ENCODE measurements at regions not wholly inside any gene's neighbourhood (a gene's known extent, or its start where the extent isn't known, plus 50 kb on each side); places are given as distances from the start of the nearest gene placed in this dataset.
"Not testable (repeated sequence)": the region's sequence is repeated elsewhere in the genome, so short reads cannot be mapped to it uniquely, and the experiment has no call there.

GRCh38 chr2:131753640-131754561 is 226.2 kb downstream of the CCDC74A start:
- DNase-seq: no peak

DNA sequence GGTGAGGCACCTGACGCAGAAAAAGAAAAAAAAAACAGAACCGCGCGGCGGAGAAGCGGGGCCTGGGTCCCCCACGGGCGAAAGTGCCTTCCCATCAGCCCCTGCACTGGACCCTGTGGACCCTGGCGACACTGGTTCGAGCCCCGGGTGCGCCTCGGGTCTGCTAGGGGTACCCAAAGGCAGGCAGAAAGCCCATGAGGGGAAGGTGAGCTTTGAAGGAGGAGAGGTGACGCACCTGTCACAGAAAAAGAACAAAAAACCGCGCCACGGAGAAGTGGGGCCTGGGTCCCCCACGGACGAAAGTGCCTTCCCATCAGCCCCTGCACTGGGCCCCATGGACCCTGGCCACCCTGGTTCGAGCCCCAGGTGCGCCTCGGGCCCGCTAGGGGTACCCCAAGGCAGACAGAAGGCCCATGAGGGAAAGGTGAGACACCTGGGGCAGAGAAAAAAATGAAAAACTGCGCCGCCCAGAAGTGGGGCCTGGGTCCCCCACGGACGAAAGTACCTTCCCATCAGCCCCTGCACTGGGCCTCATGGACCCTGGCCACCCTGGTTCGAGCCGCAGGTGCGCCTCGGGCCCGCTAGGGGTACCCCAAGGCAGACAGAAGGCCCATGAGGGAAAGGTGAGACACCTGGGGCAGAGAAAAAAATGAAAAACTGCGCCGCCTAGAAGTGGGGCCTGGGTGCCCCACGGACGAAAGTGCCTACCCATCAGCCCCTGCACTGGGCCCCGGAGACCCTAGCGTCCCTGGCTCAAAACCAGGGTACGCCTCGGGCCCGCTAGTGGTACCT is 227.4 kb downstream of the CCDC74A start:
- no peak for DNase-seq

GRCh38 chr2:131756141-131756907 is 228.6 kb downstream of the CCDC74A start:
- no peak for DNase-seq

GRCh38 chr2:131758941-131759340 is 231.3 kb downstream of the CCDC74A start:
- DNase-seq: not testable (repeated sequence)

GRCh38 chr2:131774955-131775555 is 247.4 kb downstream of the CCDC74A start:
- not testable (repeated sequence) for DNase-seq

- not testable (repeated sequence) for DNase-seq
Observed at GRCh38 chr2:131775903-131776506, 248.3 kb downstream of the CCDC74A start.

DNA sequence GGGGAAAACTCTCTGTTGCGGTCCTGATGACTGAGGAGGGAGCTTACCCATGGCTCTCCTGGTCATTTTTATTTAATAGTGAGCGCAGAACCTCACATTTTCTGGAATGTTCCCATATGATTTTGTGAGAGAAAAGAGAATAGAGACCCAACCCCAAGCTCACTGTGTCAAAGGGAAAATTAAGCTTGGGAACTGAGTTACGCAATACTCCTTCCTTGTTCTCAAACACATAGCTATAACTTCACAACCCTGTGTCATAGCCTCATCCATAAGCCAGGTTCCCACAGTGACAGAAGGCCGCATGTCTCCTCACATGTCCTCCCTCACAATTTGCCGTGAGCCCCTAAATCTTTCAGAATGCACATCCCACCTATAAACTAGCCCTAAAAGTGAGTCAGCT is 252.8 kb downstream of the CCDC74A start:
- DNase-seq: not testable (repeated sequence)

DNA sequence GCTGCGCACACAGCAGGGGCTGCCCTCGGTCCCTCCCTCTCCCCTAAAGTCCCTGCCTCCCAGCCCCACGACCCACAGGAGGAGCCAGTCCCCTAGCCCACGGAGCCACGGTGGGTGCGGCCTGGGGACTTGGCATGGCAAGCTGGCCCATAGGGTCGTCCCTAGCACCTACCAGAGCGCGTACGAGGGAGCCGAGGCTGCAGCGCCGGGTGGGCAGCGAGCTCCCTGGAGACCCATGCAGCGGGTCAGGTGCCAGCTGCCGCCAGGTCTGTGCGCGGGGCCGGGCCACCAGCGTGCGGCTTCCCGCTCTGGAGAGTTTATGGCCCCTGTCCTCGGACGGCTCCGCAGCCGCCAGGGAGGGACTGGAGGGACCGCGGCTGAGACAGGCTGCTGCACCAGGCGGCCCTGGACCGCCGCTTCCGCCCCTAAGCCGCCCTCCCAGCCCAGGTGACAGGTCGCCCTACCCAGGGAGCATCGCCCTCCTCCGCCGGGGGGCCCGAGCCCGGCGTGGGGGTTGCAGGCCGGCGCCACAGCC is 273.6 kb downstream of the CCDC74A start:
- DNase-seq: no peak

DNA sequence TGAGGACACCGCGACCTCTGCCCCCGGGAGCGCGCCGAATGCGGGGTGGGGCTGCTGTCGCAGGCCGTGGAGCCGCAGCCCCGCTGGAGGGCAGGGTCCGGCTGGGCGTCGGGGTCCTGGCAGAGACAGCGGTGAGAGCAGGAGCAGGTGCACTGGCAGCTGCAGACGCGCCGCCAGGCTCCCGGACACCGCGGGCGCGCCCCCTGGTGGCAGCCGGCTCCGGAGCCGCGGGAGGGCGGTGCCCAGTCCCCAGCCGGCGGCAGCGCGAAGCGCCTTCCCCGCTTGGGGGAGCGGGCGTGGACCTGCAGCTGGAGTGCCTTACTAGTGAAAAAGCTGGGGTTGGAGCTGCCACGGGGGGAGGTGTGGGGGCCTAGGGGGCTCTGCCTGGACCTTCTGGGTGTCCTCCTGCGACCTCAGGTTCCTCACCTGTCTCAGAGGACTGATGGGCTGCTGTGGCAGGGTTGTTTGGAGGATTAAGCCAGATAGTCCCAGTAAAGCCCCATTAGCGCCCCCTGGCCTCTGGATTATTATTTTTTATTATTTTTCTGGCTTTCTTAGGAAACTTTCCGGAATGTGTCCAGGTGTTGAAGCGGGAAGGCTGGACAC is 274.2 kb downstream of the CCDC74A start:
- DNase-seq: peak; percentile 69

DNA sequence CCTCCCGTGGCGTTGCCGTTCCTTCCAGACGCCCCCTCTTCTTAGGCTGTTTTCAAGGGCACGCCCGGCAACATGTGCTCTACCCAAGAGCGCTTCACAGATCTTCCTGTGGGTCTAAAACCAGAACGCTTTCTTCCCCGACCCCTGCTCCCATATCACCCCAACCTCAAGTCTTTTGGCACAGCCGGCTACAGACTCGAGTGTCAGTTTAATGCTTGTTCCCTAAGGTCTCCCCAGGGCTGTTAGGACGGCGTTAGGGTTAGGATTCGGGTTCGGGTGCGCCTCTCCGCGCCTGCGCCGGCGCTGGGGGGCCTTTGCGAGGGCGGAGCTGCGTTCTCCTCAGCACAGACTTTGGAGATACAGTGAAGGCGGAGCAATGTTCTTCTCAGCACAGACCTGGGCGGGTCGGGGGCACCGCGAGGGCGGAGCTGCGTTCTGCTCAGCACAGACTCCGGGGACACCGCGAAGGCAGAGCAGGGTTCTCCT is 274.7 kb downstream of the CCDC74A start:
- DNase-seq: peak; percentile 9

GRCh38 chr2:131803237-131803636 is 275.5 kb downstream of the CCDC74A start:
- DNase-seq: not testable (repeated sequence)

DNA sequence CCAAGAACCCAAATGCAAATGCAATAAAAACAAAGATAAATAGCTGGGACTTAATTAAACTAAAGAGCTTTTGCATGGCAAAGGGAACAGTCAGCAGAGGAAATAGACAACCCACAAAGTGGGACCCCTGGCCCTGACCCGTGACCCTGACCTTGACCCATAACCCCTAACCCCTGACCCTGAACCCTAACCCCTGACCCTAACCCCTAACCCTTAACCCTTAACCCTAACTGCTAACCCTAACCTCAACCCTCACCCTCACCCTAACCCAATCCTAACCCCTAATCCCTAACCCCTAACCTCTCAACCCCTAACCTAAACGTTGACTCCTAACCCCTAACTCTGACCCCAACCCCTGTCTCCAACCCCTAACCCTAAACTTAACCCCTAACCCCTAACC is 284.9 kb downstream of the CCDC74A start:
- DNase-seq: not testable (repeated sequence)

GRCh38 chr2:131813378-131813777 is 285.7 kb downstream of the CCDC74A start:
- not testable (repeated sequence) for DNase-seq

DNA sequence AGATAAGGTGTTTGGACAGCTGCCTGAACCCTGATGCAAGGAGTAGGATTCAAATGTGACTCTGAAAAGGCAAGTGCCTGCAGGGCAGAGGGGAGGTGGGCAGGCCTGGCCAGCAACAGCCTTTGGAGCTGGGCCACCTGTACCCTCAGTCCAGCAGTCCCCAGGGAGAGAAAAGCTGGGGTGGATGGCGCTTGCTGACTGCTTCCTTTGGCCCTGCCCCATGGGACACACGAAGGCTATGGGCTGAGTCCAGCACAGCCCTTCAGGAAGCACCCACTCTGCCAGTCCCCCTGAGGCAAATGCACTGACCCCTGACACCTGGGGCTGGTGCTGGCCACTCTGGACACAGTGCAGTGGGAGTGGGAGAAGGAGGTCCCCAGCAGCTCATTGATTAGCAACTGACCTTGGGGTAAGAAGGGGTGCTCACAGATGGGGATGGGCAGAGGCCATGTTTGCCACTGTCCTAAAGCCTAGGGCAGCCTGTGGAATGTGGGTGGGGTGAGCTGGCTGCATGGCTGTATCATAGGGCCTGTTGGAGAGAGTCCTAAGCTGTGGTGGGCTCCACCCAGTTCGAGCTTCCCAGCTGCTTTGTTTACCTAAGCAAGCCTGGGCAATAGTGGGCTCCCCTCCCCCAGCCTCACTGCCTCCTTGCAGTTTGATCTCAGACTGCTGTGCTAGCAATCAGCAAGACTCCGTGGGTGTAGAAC is 290.7 kb downstream of the CCDC74A start:
- DNase-seq: not testable (repeated sequence)

DNA sequence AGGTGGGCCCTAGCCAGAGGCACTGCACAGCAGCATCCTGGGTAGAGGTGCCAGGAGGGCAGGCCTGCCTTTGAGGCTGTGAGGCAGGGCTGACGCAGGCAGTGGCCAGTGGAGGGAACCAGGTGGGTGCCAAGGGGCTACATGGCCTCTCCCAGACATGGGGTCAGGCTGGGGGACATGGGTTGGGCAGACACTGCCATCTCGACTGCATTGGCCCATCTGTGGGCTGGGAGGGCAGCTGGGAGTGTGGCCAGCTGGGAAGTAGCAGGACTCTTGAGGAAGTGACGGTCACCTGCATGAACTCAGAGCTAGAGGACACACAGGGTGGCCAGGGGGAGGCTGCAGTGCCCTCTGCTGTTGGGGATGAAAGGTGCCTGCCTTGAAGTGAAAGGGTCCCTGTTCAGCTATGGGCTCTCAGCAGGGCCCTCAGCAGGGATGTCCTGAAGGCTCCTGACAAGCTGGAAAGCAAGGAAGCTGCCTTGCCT is 294.6 kb downstream of the CCDC74A start:
- not testable (repeated sequence) for DNase-seq

DNA sequence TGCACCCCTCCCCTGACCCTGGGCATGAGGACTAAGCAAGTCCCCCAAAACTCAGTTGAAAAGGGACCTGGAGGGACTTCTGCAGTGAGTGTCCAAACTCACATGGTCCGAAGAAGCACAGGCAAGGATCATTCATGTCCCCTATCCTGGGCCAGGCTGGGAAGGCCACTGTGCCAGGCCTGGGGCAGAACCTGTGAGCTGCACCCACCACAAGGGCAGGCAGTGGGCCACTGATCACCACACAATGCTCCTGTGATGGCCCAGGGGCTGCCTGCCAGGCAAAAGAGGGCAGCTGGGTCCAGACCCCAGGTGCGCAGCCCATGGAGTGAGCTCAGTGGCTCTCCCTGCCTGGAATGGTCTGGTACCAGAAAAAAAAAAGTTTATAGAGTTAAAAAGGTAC is 295.4 kb downstream of the CCDC74A start:
- not testable (repeated sequence) for DNase-seq

- not testable (repeated sequence) for DNase-seq
Observed at GRCh38 chr2:131824986-131825385, 297.3 kb downstream of the CCDC74A start.

DNA sequence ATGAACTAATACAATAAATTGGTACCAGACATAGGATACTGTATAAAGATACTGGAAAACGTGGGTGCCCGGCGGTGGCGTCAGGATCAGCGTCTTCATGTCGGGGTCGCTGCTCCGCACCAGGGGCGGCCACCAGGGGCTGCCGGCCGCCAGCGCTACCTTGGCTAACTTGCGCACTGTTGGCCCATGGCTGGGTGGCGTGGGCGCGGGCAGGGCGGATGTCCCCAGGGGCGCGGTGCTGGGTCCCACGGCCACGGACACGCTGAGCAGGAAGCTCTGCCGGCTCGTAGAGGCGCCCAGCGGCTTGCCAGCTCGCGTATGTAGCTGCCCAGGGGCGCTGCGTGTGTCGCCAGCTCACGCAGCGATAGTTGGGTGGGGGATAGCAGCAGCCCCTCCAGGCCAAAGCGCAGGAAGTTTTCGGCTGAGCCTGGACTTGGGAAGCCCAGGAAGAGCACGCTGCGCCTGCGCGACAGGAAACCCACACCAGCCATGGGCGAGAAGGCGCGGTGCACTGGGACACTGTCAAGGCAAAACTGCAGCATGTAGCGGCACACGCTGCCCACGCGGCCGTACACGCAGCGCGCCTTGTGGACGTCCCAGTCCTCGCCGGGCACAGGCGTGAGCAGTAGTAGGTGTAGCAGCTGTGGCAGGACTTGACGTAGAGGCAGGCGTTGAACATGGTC is 299.9 kb downstream of the CCDC74A start:
- no peak for DNase-seq

- DNase-seq: no peak
Observed at GRCh38 chr2:131828164-131828561, 300.5 kb downstream of the CCDC74A start.
